ENCODE measurements at regions not wholly inside any gene's neighbourhood (a gene's known extent, or its start where the extent isn't known, plus 50 kb on each side); places are given as distances from the start of the nearest gene placed in this dataset.

DNA sequence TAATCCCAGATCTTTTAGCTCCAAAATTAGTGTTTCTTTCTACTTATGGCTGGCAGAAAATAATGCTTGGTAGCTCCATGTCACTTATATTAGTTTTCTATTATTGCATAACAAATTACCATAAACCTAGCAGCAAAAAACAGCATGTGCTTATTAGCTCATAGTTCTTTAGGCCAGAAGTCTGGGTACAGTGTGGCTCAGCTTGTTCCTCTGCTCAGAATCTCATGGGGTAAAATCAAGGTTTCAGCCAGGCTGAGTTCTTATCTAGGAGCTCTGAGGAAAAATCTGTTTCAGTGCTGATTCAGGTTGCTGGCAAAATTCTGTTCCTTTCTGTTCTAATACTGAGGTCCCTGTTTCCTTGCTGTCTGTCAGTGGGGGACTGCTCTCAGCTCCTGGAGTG lies 101.1 kb downstream of the CT47B1 start:
- TF ChIP-seq, protein P1, sequence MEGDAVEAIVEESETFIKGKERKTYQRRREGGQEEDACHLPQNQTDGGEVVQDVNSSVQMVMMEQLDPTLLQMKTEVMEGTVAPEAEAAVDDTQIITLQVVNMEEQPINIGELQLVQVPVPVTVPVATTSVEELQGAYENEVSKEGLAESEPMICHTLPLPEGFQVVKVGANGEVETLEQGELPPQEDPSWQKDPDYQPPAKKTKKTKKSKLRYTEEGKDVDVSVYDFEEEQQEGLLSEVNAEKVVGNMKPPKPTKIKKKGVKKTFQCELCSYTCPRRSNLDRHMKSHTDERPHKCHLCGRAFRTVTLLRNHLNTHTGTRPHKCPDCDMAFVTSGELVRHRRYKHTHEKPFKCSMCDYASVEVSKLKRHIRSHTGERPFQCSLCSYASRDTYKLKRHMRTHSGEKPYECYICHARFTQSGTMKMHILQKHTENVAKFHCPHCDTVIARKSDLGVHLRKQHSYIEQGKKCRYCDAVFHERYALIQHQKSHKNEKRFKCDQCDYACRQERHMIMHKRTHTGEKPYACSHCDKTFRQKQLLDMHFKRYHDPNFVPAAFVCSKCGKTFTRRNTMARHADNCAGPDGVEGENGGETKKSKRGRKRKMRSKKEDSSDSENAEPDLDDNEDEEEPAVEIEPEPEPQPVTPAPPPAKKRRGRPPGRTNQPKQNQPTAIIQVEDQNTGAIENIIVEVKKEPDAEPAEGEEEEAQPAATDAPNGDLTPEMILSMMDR (IDR thresholded peaks at IDR 0.05; ENCODE audit: borderline replicate concordance, extremely low read depth, low read length, poor library complexity, severe bottlenecking) = no peak
- TF ChIP-seq EZH2 (IDR thresholded peaks at IDR 0.05; ENCODE audit: borderline replicate concordance, low read depth, low read length, severe bottlenecking) = no peak

All from DND-41 (cell line).